Activated naive CD4-positive, alpha-beta T cell treated with anti-CD3 and anti-CD28 coated beads, Interleukin-2, amount 50 U/mL, for 16 hours (primary cell): ENCODE measurements at regions not wholly inside any gene's neighbourhood (a gene's known extent, or its start where the extent isn't known, plus 50 kb on each side); places are given as distances from the start of the nearest gene placed in this dataset.

Source experiments
- DNase-seq: peaks from one replicate; pipeline ENCODE4 v3.0.0-alpha.2; 2020

GRCh38 chr2:6213056-6213780 is 521.0 kb downstream of the SOX11 start:
- DNase-seq = no peak

DNA sequence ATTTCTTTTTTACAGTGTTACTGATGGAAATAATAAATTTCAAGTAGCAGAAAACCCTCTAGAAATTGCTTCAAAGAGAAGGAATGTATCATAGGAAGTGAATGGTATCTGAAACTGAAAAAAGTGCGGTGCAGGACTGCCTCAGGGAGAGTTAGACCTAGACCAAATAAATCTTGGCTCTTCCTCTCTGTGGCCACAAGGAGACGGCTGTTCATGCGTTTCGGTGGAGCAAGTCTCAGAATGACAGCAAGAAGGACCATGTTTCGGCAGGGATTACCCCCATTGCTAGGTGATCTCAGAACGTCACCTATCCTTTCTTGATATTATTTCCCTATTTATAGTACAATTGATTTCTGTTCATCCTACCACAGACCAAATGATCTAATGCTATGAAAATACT is 522.3 kb downstream of the SOX11 start:
- DNase-seq = no peak

DNA sequence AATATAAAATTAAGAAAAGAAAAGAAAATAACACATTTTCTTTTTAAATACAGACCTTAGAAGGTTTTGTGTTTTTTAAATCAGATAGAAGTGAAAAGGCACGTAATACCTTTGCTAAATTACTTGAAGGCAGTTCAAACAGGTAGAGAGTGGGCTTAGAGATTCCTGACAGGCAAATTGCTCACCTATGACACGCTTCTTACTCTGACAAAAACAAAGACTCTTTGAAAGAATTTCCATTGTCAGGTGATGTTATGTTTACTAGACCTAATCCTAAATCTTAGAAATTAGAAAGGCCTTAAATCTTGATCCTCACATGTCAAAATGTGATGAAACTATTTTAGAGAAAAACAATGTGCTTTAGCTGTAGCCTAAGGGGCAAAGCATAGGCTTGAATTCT is 522.9 kb downstream of the SOX11 start:
- DNase-seq = no peak

GRCh38 chr2:6216234-6216633 is 524.0 kb downstream of the SOX11 start:
- no peak for DNase-seq

DNA sequence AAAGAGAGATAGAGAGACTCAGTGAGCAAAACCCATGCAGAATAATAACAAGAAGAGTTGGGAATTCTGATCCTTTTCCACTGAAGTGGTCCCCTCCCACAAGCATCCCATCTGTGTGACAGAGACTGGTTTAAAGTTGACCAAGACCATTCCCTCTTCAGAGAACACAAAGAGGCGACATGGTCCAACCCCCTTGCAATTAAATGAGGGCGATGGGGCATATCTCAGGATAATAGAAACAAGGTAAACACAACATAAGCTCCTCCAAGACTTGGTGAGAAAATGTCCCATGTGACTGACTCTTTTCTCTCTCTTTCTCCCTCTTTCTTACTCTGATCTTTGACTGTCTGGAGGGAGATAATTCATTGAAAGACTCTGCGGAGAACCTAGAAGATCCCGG is 526.7 kb downstream of the SOX11 start:
- no peak for DNase-seq

- DNase-seq = no peak
Observed at GRCh38 chr2:6219906-6220305, 527.7 kb downstream of the SOX11 start.

GRCh38 chr2:6222296-6222695 is 530.1 kb downstream of the SOX11 start:
- no peak for DNase-seq

DNA sequence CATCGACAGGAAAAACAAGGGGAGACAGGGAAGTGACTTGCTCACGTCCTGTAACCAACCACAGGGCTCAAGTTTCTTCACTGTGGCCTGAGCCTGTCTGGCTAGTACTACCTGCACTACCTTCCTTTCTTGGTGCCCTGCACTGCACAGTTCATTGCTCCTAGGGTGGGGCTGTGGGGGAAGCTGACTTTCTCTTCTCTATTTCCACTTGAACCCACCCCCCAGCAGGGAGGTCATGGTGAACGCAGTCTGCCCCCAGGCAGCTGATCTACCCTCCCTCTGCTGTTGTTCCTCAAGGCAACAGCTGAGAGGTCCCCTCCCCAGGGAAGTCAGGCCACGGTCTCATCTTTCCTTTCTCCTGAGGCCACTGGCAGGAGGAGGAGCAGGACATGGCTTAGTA is 532.1 kb downstream of the SOX11 start:
- DNase-seq = no peak

DNA sequence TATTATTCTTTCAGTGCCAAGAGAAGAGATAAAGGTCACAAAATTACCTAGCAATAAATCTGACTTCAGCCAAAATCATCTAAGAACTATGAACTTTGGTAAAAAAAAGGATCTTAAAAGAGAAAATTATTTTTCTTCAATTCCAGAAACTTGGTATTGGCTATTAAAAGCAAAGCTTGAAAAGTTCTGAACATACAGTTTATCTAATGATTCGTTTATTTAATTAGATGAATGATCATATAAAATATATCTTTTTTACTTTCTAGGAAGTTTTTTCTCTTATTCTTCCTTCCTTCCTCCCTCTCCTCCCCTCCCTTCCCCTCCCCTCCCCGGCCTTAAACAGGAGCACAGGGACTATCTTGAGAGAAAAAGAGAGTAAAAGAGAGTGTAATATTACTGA is 536.1 kb downstream of the SOX11 start:
- DNase-seq = no peak

DNA sequence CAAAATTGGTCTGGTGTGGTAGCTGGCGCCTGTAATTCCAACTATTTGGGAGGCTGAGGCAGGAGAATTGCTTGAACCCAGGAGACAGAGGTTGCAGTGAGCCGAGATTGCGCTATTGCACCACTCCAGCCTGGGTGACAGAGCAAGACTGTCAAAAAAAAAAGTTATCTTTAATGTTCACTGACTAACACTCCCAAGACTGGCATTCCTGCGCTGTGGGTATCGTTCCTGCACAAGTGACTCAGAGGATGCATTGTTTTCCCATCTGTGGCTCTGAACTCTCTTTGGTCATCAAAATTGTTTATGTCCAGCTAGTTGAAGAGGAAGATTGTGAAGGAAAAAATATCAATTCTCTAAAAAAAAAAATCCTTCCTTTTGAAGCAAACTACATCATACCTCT is 539.0 kb downstream of the SOX11 start:
- DNase-seq = no peak

- no peak for DNase-seq
Observed at GRCh38 chr2:6233993-6234392, 541.8 kb downstream of the SOX11 start.

- DNase-seq = no peak
Observed at GRCh38 chr2:6234702-6235101, 542.5 kb downstream of the SOX11 start.

- no peak for DNase-seq
Observed at GRCh38 chr2:6236317-6236716, 544.1 kb downstream of the SOX11 start.

DNA sequence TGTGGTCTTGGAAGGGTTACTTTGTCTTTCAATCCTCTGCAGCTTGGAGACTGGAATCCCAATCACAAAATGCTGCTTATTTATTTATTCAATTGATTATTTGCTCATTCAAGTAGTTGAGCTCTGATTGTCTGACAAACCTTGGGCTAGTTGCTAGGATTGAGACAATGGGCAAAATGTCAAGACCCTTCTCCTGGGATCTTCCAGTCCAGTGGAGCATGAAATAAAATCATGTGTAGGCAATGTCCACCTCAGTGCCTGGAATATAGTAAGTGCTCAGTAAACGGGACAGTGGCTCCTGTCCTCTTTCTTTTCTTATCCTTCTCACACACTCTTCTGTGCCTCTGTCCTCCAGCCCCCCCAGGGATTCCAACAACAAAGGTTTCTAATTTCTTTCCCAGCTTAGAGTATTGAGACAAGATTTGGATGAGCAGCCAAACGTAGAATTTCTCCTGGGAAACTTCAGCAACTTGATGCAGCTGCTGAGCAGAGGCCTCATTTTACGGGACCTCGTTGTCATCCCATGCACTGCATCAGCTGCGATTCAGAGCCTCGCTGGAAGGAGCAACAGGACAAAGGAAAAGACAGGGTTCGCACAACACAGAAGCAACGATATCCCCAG is 545.0 kb downstream of the SOX11 start:
- no peak for DNase-seq

GRCh38 chr2:6249557-6249956 is 557.4 kb downstream of the SOX11 start:
- no peak for DNase-seq

DNA sequence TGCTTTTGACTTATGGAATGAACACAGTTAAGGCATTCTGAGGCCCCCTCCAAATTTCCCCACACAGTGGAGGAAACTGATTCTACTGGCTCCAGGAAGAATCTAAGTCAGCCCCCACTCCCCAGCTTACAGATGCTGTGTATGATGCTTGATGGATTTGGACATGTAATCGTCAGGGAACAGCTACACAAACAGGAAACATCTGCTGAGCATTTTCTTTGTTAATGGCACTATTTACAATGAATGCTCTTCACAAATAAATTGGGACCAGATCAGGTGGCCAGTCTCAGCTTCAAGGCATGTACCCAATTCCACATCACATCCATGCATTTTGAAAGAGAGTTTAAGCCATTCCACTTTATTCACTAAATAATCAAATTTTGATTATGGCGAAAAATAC is 562.3 kb downstream of the SOX11 start:
- no peak for DNase-seq

GRCh38 chr2:6264198-6264597 is 572.0 kb downstream of the SOX11 start:
- DNase-seq = no peak

GRCh38 chr2:6281524-6281923 is 584.2 kb downstream of the CMPK2 start:
- no peak for DNase-seq

DNA sequence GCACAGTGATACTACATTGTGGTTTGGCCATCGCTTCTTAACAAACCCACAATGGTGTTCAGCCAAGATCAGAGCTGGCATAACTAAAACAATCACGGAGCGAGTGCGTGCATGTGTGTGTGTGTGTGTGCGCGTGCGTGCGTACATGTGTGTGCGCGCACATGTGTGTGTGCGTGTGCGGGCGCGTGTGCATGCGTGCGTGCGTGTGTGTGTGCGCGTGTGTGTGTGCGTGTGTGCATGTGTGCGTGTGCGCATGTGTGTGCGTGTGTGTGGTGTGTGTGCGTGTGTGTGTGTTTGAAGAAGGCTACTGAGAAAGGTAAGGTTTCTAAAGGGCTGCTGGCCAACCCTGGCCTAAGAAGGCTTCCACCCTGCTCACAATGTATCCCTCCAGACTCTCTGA is 582.4 kb downstream of the CMPK2 start:
- DNase-seq = no peak

DNA sequence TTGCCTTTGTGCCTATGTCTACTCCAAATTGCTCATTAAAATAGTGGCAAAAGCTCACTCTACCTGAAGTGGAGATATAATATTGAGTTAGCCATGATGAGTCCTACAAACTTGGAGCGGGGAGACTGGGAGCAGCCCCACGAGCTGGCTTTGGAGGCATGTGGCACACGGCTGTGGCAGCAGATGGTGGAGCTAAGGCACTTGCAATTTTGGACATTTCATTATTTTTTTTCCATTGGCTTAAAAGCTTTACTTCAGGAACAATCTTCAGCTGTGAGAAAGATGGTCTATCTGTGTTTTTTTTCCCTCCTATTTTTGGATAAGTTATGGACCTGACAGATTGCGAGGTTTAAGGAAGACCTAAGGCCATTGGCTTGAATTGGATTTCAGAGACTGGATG is 578.3 kb downstream of the CMPK2 start:
- DNase-seq = no peak

DNA sequence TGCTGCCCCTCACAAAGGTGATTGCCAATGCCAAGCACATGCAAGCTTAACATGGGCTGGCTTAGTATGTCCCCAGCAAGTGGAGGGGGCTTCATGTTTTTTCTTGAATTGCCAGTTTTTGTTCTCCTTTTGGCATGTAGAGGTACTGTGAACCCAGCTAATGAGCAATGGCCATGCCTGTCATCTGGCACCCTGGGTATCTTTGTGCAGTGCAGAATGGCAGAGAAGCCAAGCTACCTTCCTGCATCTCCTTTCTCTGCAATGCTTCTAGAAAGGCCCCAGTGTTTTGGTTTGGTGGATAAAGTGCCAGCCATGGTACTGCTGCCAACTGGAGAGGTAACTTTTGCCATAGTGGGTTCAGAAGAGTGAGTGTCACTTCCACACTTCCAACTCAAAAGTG is 576.9 kb downstream of the CMPK2 start:
- DNase-seq = no peak

- DNase-seq = no peak
Observed at GRCh38 chr2:6290217-6291015, 575.3 kb downstream of the CMPK2 start.

GRCh38 chr2:6294791-6295190 is 570.9 kb downstream of the CMPK2 start:
- DNase-seq = no peak

DNA sequence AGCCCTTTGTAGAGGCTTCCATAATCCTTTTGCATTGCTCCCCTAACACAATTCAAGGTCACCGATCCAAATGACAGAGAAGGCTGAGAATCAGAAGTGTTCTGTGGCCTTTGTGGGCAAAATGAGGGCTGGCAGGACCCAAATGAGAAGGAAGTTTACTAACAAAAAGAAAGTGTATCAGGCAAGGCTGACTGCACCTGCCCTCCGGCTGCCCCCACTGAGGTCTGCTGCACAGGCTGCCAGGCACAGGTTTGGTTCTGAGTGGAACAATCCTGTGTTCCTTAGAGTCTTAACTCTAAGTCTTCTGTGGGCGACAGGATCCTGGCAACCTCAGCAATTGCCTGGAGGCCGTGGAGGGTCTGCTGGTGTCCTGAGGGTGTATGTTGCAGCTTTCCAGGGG is 568.5 kb downstream of the CMPK2 start:
- DNase-seq = no peak
